Activated CD8-positive, alpha-beta memory T cell treated with anti-CD3 and anti-CD28 coated beads for 24 hours (primary cell): ENCODE measurements at regions not wholly inside any gene's neighbourhood (a gene's known extent, or its start where the extent isn't known, plus 50 kb on each side); places are given as distances from the start of the nearest gene placed in this dataset.
"Not testable (repeated sequence)": the region's sequence is repeated elsewhere in the genome, so short reads cannot be mapped to it uniquely, and the experiment has no call there.

ENCODE experiments used
- DNase-seq: peaks from one replicate; pipeline ENCODE4 v3.0.0-alpha.2; 2020

- no peak for DNase-seq
Measured at GRCh38 chr2:12613137-12613835, 103.5 kb upstream of the TRIB2 start.

GRCh38 chr2:12615509-12615908 lies 101.2 kb upstream of the TRIB2 start:
- no peak for DNase-seq

GRCh38 chr2:12616456-12617156 lies 100.1 kb upstream of the TRIB2 start:
- no peak for DNase-seq

- no peak for DNase-seq
Measured at GRCh38 chr2:12617366-12617765, 99.4 kb upstream of the TRIB2 start.

GRCh38 chr2:12617853-12618252 lies 98.9 kb upstream of the TRIB2 start:
- no peak for DNase-seq

GRCh38 chr2:12618576-12618975 lies 98.2 kb upstream of the TRIB2 start:
- no peak for DNase-seq

DNA sequence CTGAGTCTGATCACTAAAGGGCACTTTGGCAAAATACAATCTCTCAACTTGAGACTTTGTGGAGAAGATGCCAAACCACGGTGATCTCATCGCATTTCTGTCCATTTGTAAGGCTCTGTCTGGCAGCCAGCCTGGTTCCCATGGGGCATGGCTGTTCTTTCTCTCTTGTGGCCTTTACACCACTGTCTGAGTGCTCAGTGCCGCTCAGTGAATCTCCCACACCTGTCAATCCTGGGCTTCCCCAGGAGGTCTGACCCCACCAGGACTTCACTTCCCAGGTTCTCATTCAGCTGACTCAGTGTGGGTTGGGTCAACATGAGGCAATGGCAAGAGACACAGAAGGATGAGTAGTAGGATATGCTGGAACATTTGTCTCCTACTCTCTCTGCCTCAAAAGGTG lies 96.8 kb upstream of the TRIB2 start:
- no peak for DNase-seq

- DNase-seq, result no peak
Measured at GRCh38 chr2:12620759-12621158, 96.0 kb upstream of the TRIB2 start.

DNA sequence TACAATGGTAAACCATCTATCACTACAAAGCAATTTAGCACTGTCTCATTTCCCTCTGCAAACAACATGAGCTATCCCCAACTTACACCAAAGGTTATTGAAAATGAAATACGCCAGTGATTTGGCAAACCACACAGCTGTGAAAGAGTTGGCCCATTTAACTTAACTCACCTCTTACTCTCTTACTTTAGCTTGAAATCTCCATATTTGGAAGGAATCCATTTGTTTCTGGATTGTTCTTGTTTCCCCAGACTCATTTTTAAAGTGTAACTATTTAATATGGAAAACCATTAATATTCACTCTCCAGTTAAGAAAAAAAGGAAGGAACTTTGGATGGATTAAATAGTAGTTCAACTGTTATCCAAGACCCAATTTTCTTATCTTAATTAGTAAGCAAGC lies 93.7 kb upstream of the TRIB2 start:
- DNase-seq, result no peak

DNA sequence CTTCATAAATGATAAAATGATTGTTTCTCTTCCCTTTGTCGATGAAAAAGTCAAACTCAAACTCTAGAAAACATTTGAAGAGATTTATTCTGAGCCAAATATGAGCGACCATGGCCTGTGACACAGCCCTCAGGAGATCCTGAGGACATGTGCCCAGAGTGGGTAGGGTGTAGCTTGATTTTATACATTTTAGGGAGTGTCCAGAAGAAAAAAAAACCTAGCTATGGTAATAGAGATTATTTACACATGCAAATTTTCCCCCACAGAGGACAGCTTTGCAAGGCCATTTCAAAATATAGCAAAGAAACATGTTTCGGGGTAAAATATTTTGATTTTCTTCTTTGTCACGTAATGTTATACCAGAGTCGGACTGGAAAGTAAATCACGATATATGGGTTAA lies 92.4 kb upstream of the TRIB2 start:
- DNase-seq, result no peak

DNA sequence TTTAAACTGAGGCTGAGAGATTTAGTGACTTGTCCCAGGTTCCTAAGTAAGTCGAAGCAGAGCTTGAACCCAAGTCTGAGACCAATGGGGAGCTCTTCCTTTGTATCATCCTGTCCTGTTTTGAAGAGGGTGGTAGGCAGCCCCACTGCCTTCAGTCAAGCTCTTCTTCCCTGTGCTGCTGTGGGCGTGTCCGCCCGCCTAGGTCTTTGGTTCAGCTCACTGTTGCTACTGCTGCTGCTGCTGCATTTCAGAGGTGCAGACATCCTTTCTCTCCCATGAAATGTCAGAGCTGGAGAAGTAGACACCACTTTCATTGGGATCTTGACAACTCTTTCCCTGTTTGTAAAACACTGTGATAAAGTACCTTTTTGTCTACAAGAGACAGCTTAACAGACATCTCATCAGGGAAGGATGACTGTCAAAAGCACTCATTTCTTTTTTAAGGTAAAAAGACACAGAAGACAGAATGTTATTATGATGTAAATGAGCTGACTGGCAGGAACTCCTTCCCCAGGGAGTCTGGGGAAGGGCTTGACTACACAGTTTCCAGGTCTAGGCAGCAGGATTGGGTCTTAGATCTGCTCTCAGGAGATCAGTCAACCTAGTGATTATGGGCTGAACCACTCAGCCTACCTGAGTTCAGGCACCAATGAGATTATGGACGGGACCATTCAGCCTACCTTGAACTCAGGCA lies 91.7 kb upstream of the TRIB2 start:
- DNase-seq, result no peak

- DNase-seq, result not testable (repeated sequence)
Measured at GRCh38 chr2:12628541-12628940, 88.2 kb upstream of the TRIB2 start.

GRCh38 chr2:12636837-12637581 lies 79.7 kb upstream of the TRIB2 start:
- DNase-seq, result no peak

DNA sequence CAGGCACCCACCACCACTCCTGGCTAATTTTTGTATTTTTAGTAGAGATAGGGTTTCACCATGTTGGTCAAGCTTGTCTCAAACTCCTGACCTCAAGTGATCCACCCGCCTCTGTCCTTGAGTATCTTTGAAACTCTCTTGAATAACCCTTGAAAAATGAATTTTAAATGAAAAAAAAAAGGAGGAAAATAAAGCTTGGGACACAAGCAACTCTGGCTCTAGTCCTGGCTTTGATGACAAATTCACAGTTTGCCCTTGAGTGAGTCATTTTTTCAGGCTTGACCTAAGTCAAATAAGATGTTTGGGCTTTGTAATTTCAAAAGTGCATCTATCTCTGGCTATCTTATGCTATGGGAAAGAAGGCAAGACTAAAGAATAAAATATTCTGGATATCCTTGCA lies 79.0 kb upstream of the TRIB2 start:
- DNase-seq, result no peak

- DNase-seq, result no peak
Measured at GRCh38 chr2:12641441-12641840, 75.3 kb upstream of the TRIB2 start.

- no peak for DNase-seq
Measured at GRCh38 chr2:12642332-12642731, 74.4 kb upstream of the TRIB2 start.

DNA sequence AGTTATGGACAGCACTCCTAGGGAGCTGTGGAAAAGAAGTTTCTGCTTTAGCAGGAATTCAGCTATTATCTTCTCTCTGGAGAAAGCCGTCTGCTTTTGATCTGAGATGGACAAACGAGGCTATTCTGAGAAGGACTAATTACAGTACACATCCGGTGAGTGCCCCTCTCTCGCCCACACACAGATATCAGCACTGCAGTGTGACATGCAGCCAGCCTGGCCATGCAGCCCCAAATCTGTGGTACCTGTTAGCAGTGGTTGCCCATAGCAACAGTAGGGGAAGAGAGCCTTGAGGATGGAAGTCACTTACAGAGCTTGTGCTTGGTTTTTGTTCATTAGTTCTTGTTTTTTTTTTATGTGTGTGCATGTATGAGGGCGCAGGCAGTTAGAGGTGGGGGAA lies 73.9 kb upstream of the TRIB2 start:
- no peak for DNase-seq

GRCh38 chr2:12649602-12650400 lies 66.9 kb upstream of the TRIB2 start:
- no peak for DNase-seq

DNA sequence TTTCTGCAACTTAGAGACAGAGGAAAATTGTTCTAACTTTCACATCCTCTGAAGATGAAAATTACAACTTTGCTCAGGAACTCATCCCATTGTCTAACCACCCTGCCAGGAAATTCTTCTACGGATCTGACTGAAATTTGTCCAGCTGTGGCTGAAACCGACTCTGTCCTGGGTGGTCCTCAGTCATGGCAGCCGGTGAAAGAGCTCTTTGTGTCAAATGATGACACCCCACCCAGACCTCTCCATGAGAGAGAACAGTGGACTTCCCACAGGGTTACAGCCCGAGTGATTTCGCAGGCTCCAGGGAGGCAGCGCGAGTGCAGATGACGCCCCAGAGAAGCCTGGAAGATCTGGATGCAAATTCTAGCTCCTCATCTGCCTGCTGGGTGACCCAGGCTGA lies 65.1 kb upstream of the TRIB2 start:
- no peak for DNase-seq

- no peak for DNase-seq
Measured at GRCh38 chr2:12652723-12653122, 64.0 kb upstream of the TRIB2 start.

DNA sequence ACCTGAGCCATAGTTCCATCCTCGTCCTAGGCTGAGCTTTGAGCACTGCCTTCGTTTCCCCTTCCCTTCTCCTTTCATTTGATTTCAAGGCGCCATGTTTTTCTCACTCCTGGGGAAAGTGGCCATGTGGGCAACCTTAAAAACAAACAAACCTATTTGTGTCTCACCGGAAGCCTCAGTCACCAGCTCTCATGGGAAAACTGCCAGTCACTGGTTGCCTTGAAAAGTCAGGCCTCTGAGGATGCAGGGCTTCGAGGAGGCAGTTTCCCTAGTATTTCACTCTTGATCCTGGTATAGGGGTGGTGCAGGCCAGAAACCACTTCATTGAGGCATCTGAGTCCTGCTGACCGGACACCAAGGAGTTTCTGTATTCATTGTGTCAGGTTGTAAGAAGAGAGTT lies 59.2 kb upstream of the TRIB2 start:
- DNase-seq, result no peak

DNA sequence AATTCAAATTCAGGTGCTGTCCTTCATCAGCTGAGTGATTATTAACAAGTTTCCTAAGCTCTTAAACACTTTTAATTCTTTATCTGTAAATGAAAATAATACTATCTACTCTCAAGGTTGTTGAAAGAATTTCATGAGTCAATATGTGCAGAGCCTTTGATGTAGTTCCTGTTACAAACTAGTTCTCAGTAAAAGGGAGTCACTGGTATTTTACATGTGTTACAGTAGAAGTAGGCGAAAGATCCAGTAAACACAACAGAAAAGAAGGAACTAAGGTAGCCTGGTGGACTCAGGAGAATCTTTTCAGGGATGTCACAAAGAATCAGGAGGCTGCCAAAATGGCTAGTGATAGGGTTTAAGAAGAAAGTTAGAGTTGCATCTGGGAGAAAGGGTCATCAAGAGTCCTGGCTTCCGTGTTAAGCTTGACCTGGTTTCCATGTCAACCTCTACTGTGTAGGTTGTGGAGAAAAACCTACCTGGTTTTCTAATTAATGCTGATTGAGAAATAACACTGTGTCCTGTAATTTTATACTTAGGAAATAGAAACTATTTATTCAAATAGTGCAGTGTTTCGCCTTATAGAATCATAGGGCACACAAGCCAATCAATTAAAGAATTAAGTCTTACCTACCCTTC lies 58.3 kb upstream of the TRIB2 start:
- DNase-seq, result no peak
